T-helper 2 cell treated with Interferon-gamma antibody and Interleukin-4, amounts not matched to agents 5 μg/mL and 100 μg/mL, for 36 hours (primary cell): ENCODE measurements at regions not wholly inside any gene's neighbourhood (a gene's known extent, or its start where the extent isn't known, plus 50 kb on each side); places are given as distances from the start of the nearest gene placed in this dataset.

Experiments used
- DNase-seq: peaks from one replicate; pipeline ENCODE4 v3.0.0; 2021; ENCODE audit warnings: low spot score
- H3K27ac Mint-ChIP-seq: one replicate; pipeline ENCODE4 v1.8.0; 2021; ENCODE audit warnings: mild to moderate bottlenecking, mixed read lengths
- H3K27me3 Mint-ChIP-seq: one replicate; pipeline ENCODE4 v1.8.0; 2021; ENCODE audit warnings: low read depth, mixed read lengths
- H3K36me3 Mint-ChIP-seq: one replicate; pipeline ENCODE4 v1.8.0; 2021; ENCODE audit warnings: low read depth, mixed read lengths
- H3K4me1 Mint-ChIP-seq: one replicate; pipeline ENCODE4 v1.8.0; 2021; ENCODE audit warnings: low read depth, mixed read lengths
- H3K4me3 Mint-ChIP-seq: one replicate; pipeline ENCODE4 v1.8.0; 2022; ENCODE audit warnings: mild to moderate bottlenecking, moderate library complexity, mixed read lengths
- H3K9me3 Mint-ChIP-seq: one replicate; pipeline ENCODE4 v1.8.0; 2021; ENCODE audit warnings: mixed read lengths

- no peaks in the 10 kb centered on the region for H3K27me3 Mint-ChIP-seq
- no peaks in the 10 kb centered on the region for H3K36me3 Mint-ChIP-seq
- no peak for DNase-seq
- H3K9me3 Mint-ChIP-seq, result no peaks in the 10 kb centered on the region
- H3K27ac Mint-ChIP-seq, result no peak overlapping the region
- H3K4me1 Mint-ChIP-seq, result no peaks in the 10 kb centered on the region
- no peak overlapping the region for H3K4me3 Mint-ChIP-seq
Observed at GRCh38 chr12:111155521-111155920, 213.4 kb downstream of the PHETA1 start.

GRCh38 chr12:111155020-111155419, 213.9 kb downstream of the PHETA1 start:
- no peak for DNase-seq
- Mint-ChIP-seq H3K4me3 (no peak overlapping the region), H3K9me3 (no peaks in the 10 kb centered on the region)

GRCh38 chr12:111154147-111154834, 214.6 kb downstream of the PHETA1 start:
- Mint-ChIP-seq H3K4me1 (no peaks in the 10 kb centered on the region), H3K36me3 (no peaks in the 10 kb centered on the region), H3K9me3 (no peaks in the 10 kb centered on the region), H3K27ac (no peak overlapping the region), H3K27me3 (peaks cover 2% of the 10 kb centered on the region), H3K4me3 (no peak overlapping the region)
- no peak for DNase-seq

More at GRCh38 chr12:111155020-111155419, 213.9 kb downstream of the PHETA1 start:
- H3K36me3 Mint-ChIP-seq, result no peaks in the 10 kb centered on the region
- no peak overlapping the region for H3K27ac Mint-ChIP-seq
- H3K4me1 Mint-ChIP-seq, result no peaks in the 10 kb centered on the region
- H3K27me3 Mint-ChIP-seq, result peaks cover 2% of the 10 kb centered on the region

GRCh38 chr12:111152561-111152960, 216.3 kb downstream of the PHETA1 start:
- Mint-ChIP-seq H3K27me3 (peaks cover 2% of the 10 kb centered on the region), H3K4me3 (no peak overlapping the region), H3K4me1 (no peaks in the 10 kb centered on the region), H3K27ac (no peak overlapping the region), H3K9me3 (no peaks in the 10 kb centered on the region), H3K36me3 (no peaks in the 10 kb centered on the region)
- no peak for DNase-seq

GRCh38 chr12:111150921-111151840, 217.7 kb downstream of the PHETA1 start:
- DNase-seq, result no peak
- Mint-ChIP-seq H3K27ac (no peak overlapping the region), H3K4me1 (no peaks in the 10 kb centered on the region), H3K36me3 (no peaks in the 10 kb centered on the region), H3K4me3 (no peak overlapping the region), H3K9me3 (no peaks in the 10 kb centered on the region), H3K27me3 (peaks cover 2% of the 10 kb centered on the region)

- Mint-ChIP-seq H3K4me3 (no peak overlapping the region), H3K4me1 (no peaks in the 10 kb centered on the region), H3K27me3 (peaks cover 2% of the 10 kb centered on the region)
Observed at GRCh38 chr12:111150360-111150759, 218.5 kb downstream of the PHETA1 start.

GRCh38 chr12:111149299-111149698, 219.6 kb downstream of the PHETA1 start:
- no peaks in the 10 kb centered on the region for H3K9me3 Mint-ChIP-seq
- no peak overlapping the region for H3K27ac Mint-ChIP-seq
- no peak overlapping the region for H3K4me3 Mint-ChIP-seq
- DNase-seq, result no peak
- no peaks in the 10 kb centered on the region for H3K36me3 Mint-ChIP-seq
- H3K4me1 Mint-ChIP-seq, result no peaks in the 10 kb centered on the region
- peaks cover 2% of the 10 kb centered on the region for H3K27me3 Mint-ChIP-seq

More at GRCh38 chr12:111150360-111150759, 218.5 kb downstream of the PHETA1 start:
- no peak overlapping the region for H3K27ac Mint-ChIP-seq
- H3K9me3 Mint-ChIP-seq, result no peaks in the 10 kb centered on the region
- H3K36me3 Mint-ChIP-seq, result no peaks in the 10 kb centered on the region
- DNase-seq, result no peak

- Mint-ChIP-seq H3K9me3 (no peaks in the 10 kb centered on the region), H3K4me3 (no peak overlapping the region), H3K36me3 (no peaks in the 10 kb centered on the region), H3K27ac (no peak overlapping the region), H3K4me1 (no peaks in the 10 kb centered on the region), H3K27me3 (peaks cover 2% of the 10 kb centered on the region)
- DNase-seq, result no peak
Observed at GRCh38 chr12:111148005-111148404, 220.9 kb downstream of the PHETA1 start.

GRCh38 chr12:111143271-111143670, 222.9 kb upstream of the MYL2 start:
- no peaks in the 10 kb centered on the region for H3K36me3 Mint-ChIP-seq
- H3K27ac Mint-ChIP-seq, result no peak overlapping the region
- H3K4me3 Mint-ChIP-seq, result no peak overlapping the region
- DNase-seq, result no peak
- H3K9me3 Mint-ChIP-seq, result no peaks in the 10 kb centered on the region
- no peaks in the 10 kb centered on the region for H3K4me1 Mint-ChIP-seq
- H3K27me3 Mint-ChIP-seq, result no peaks in the 10 kb centered on the region

- H3K36me3 Mint-ChIP-seq, result no peaks in the 10 kb centered on the region
- no peaks in the 10 kb centered on the region for H3K4me1 Mint-ChIP-seq
- H3K4me3 Mint-ChIP-seq, result no peak overlapping the region
- no peak for DNase-seq
- H3K27ac Mint-ChIP-seq, result no peak overlapping the region
- no peaks in the 10 kb centered on the region for H3K9me3 Mint-ChIP-seq
- H3K27me3 Mint-ChIP-seq, result no peaks in the 10 kb centered on the region
Observed at GRCh38 chr12:111141205-111141604, 220.8 kb upstream of the MYL2 start.

- Mint-ChIP-seq H3K4me1 (no peaks in the 10 kb centered on the region), H3K36me3 (no peaks in the 10 kb centered on the region), H3K4me3 (no peak overlapping the region), H3K27me3 (no peaks in the 10 kb centered on the region), H3K9me3 (no peaks in the 10 kb centered on the region), H3K27ac (no peak overlapping the region)
- DNase-seq, result no peak
Observed at GRCh38 chr12:111138016-111138415, 217.6 kb upstream of the MYL2 start.

- no peak overlapping the region for H3K27ac Mint-ChIP-seq
- H3K27me3 Mint-ChIP-seq, result no peaks in the 10 kb centered on the region
- H3K4me3 Mint-ChIP-seq, result no peak overlapping the region
- no peak for DNase-seq
- no peaks in the 10 kb centered on the region for H3K36me3 Mint-ChIP-seq
- no peaks in the 10 kb centered on the region for H3K4me1 Mint-ChIP-seq
- H3K9me3 Mint-ChIP-seq, result no peaks in the 10 kb centered on the region
Observed at GRCh38 chr12:111135293-111135832, 215.0 kb upstream of the MYL2 start.

- Mint-ChIP-seq H3K4me1 (no peaks in the 10 kb centered on the region), H3K4me3 (no peak overlapping the region), H3K27me3 (no peaks in the 10 kb centered on the region), H3K27ac (no peak overlapping the region), H3K9me3 (no peaks in the 10 kb centered on the region), H3K36me3 (no peaks in the 10 kb centered on the region)
- no peak for DNase-seq
Observed at GRCh38 chr12:111130336-111130735, 210.0 kb upstream of the MYL2 start.

GRCh38 chr12:111129149-111129767, 208.9 kb upstream of the MYL2 start:
- Mint-ChIP-seq H3K27ac (no peak overlapping the region), H3K9me3 (no peaks in the 10 kb centered on the region), H3K27me3 (no peaks in the 10 kb centered on the region), H3K4me3 (no peak overlapping the region), H3K36me3 (no peaks in the 10 kb centered on the region), H3K4me1 (no peaks in the 10 kb centered on the region)
- no peak for DNase-seq
